PC-9 (cell line): ENCODE measurements at regions not wholly inside any gene's neighbourhood (a gene's known extent, or its start where the extent isn't known, plus 50 kb on each side); places are given as distances from the start of the nearest gene placed in this dataset.

ENCODE experiments used
- EZH2 ChIP-seq: fragments of 200-600 bp; sonication (generic); IDR thresholded peaks from 2 replicates; pipeline ENCODE4 v1.8.0; 2017; ENCODE audit warnings: antibody characterized with exemption, low read depth
- TF ChIP-seq, protein P1 (sequence below): fragments of 200-600 bp; sonication (generic); conservative IDR thresholded peaks from 2 replicates; pipeline ENCODE4 v1.6.1; 2017; ENCODE audit warnings: mixed run types, antibody characterized with exemption, mild to moderate bottlenecking, moderate library complexity

DNA sequence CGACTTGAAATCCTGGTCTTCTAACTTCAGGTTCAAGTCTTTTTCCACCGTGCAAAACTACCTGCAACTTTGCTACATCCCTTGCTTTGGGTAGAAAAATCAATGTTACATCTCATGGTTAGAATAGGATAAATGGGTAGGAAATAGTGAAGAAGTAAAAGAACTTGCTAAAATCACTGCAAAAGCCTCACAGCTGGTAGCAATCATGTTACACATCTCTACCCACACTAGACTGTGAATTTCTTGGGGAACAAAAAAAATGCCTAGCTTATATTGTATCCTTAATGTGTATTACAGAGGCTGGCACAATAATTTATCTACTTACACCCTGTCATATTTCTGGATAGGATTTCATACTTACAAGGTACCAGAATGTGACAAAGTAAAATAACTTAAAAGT is 133.8 kb downstream of the FAM181B start:
- TF ChIP-seq, protein P1, sequence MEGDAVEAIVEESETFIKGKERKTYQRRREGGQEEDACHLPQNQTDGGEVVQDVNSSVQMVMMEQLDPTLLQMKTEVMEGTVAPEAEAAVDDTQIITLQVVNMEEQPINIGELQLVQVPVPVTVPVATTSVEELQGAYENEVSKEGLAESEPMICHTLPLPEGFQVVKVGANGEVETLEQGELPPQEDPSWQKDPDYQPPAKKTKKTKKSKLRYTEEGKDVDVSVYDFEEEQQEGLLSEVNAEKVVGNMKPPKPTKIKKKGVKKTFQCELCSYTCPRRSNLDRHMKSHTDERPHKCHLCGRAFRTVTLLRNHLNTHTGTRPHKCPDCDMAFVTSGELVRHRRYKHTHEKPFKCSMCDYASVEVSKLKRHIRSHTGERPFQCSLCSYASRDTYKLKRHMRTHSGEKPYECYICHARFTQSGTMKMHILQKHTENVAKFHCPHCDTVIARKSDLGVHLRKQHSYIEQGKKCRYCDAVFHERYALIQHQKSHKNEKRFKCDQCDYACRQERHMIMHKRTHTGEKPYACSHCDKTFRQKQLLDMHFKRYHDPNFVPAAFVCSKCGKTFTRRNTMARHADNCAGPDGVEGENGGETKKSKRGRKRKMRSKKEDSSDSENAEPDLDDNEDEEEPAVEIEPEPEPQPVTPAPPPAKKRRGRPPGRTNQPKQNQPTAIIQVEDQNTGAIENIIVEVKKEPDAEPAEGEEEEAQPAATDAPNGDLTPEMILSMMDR, result no peak
- no peak for TF ChIP-seq EZH2
